Upper lobe of right lung (tissue), 1 donor: ENCODE measurements at regions not wholly inside any gene's neighbourhood (a gene's known extent, or its start where the extent isn't known, plus 50 kb on each side); places are given as distances from the start of the nearest gene placed in this dataset.

Source experiments
- ATAC-seq: fragments of 200-7000 bp; cut with Tn5 transposase; one replicate; pipeline ENCODE4 v1.9.1; 2020; ENCODE audit warnings: mild to moderate bottlenecking, moderate library complexity
- DNase-seq: peaks from one replicate; pipeline ENCODE4 v3.0.0-alpha.2; 2020
- H3K27ac ChIP-seq: fragments of 200-600 bp; one replicate; pipeline ENCODE4 v1.8.0; 2022
- H3K27me3 ChIP-seq: fragments of 200-600 bp; one replicate; pipeline ENCODE4 v1.8.0; 2022; ENCODE audit warnings: mild to moderate bottlenecking
- H3K36me3 ChIP-seq: fragments of 200-600 bp; one replicate; pipeline ENCODE4 v1.8.0; 2022
- H3K4me1 ChIP-seq: fragments of 200-600 bp; one replicate; pipeline ENCODE4 v1.8.0; 2022
- H3K4me3 ChIP-seq: fragments of 200-600 bp; one replicate; pipeline ENCODE4 v1.8.0; 2022; ENCODE audit warnings: mild to moderate bottlenecking
- H3K9me3 ChIP-seq: fragments of 200-600 bp; one replicate; pipeline ENCODE4 v1.8.0; 2022
- CTCF ChIP-seq: fragments of 200-600 bp; IDR thresholded peaks from one replicate; pipeline ENCODE4 v1.8.0; 2022; ENCODE audit warnings: antibody characterized with exemption
- intact Hi-C: fragments of 100-400 bp; cut with DNase I; formaldehyde crosslinking; loops from one replicate; pipeline ENCODE4 v1.11.0; 2022
- donor health status: DM: no; HTN: yes; CAD: no; lungs with severe emphysema.

GRCh38 chr2:181743723-181744031 lies 63.4 kb upstream of the NEUROD1 start:
- DNase-seq (no peak), ATAC-seq (no peak)
- no peaks in the 10 kb centered on the region for H3K27me3 ChIP-seq
- TF ChIP-seq CTCF: no peak
- intact Hi-C loops: loop anchor here (10.0 kb wide), 2 partner anchors 161 to 331 kb away; no protein-coding TSS in a partner anchor
- H3K36me3 ChIP-seq: no peaks in the 10 kb centered on the region
- no peak overlapping the region for H3K4me3 ChIP-seq
- peaks cover 5% of the 10 kb centered on the region for H3K4me1 ChIP-seq
- no peak overlapping the region for H3K27ac ChIP-seq
- H3K9me3 ChIP-seq: no peaks in the 10 kb centered on the region

GRCh38 chr2:181745796-181746540 lies 65.7 kb upstream of the NEUROD1 start:
- Histone ChIP-seq H3K27me3 (no peaks in the 10 kb centered on the region), H3K27ac (no peak overlapping the region), H3K4me1 (peaks cover 5% of the 10 kb centered on the region), H3K36me3 (no peaks in the 10 kb centered on the region), H3K9me3 (no peaks in the 10 kb centered on the region), H3K4me3 (no peak overlapping the region)
- no peak for TF ChIP-seq CTCF
- intact Hi-C loops: loop anchor here (10.0 kb wide), 2 partner anchors 159 to 329 kb away; no protein-coding TSS in a partner anchor
- DNase-seq (no peak), ATAC-seq (no peak)

GRCh38 chr2:181746844-181747243 lies 66.5 kb upstream of the NEUROD1 start:
- no peak for TF ChIP-seq CTCF
- H3K27me3 ChIP-seq: no peaks in the 10 kb centered on the region
- intact Hi-C loops: loop anchor here (10.0 kb wide), 2 partner anchors 158 to 328 kb away; no protein-coding TSS in a partner anchor
- ATAC-seq (no peak), DNase-seq (no peak)
- H3K9me3 ChIP-seq: no peaks in the 10 kb centered on the region
- H3K27ac ChIP-seq: no peak overlapping the region
- H3K4me3 ChIP-seq: no peak overlapping the region
- peaks cover 5% of the 10 kb centered on the region for H3K4me1 ChIP-seq
- no peaks in the 10 kb centered on the region for H3K36me3 ChIP-seq

- no peaks in the 10 kb centered on the region for H3K9me3 ChIP-seq
- no peaks in the 10 kb centered on the region for H3K4me1 ChIP-seq
- TF ChIP-seq CTCF: no peak
- intact Hi-C loops: no loop called here
- H3K4me3 ChIP-seq: no peak overlapping the region
- no peaks in the 10 kb centered on the region for H3K36me3 ChIP-seq
- ATAC-seq (no peak), DNase-seq (no peak)
- no peaks in the 10 kb centered on the region for H3K27me3 ChIP-seq
- no peak overlapping the region for H3K27ac ChIP-seq
These were observed 70.0 kb upstream of the NEUROD1 start for GRCh38 chr2:181750305-181750704.

- no peak for ATAC-seq
- no peak for TF ChIP-seq CTCF
- DNase-seq: no peak
- no peak overlapping the region for H3K4me3 ChIP-seq
- H3K27me3 ChIP-seq: no peaks in the 10 kb centered on the region
- no peak overlapping the region for H3K27ac ChIP-seq
- no peaks in the 10 kb centered on the region for H3K36me3 ChIP-seq
- no peaks in the 10 kb centered on the region for H3K9me3 ChIP-seq
- intact Hi-C loops: no loop called here
- no peaks in the 10 kb centered on the region for H3K4me1 ChIP-seq
These were observed 71.1 kb upstream of the NEUROD1 start for GRCh38 chr2:181751266-181752030.
